ENCODE measurements at regions not wholly inside any gene's neighbourhood (a gene's known extent, or its start where the extent isn't known, plus 50 kb on each side); places are given as distances from the start of the nearest gene placed in this dataset.
"Not testable (repeated sequence)": the region's sequence is repeated elsewhere in the genome, so short reads cannot be mapped to it uniquely, and the experiment has no call there.

- DNase-seq: no peak
Observed at GRCh38 chr13:105758918-105759860, 776.3 kb downstream of the EFNB2 start.

GRCh38 chr13:105740739-105741138 is 794.7 kb downstream of the EFNB2 start:
- no peak for DNase-seq

GRCh38 chr13:105737688-105738087 is 797.8 kb downstream of the EFNB2 start:
- DNase-seq: no peak

GRCh38 chr13:105735281-105735680 is 800.2 kb downstream of the EFNB2 start:
- DNase-seq: no peak

- DNase-seq: no peak
Observed at GRCh38 chr13:105732806-105733529, 802.5 kb downstream of the EFNB2 start.

- DNase-seq: no peak
Observed at GRCh38 chr13:105725887-105726286, 809.6 kb downstream of the EFNB2 start.

- no peak for DNase-seq
Observed at GRCh38 chr13:105721016-105721415, 814.4 kb downstream of the EFNB2 start.

GRCh38 chr13:105719859-105720258 is 815.6 kb downstream of the EFNB2 start:
- DNase-seq: no peak

- no peak for DNase-seq
Observed at GRCh38 chr13:105709181-105709580, 826.3 kb downstream of the EFNB2 start.

GRCh38 chr13:105703843-105704242 is 831.6 kb downstream of the EFNB2 start:
- DNase-seq: no peak

- DNase-seq: no peak
Observed at GRCh38 chr13:105702441-105702840, 833.0 kb downstream of the EFNB2 start.

GRCh38 chr13:105692769-105693168 is 842.7 kb downstream of the EFNB2 start:
- DNase-seq: no peak

- no peak for DNase-seq
Observed at GRCh38 chr13:105684216-105684615, 851.2 kb downstream of the EFNB2 start.

- DNase-seq: no peak
Observed at GRCh38 chr13:105679838-105680237, 855.6 kb downstream of the EFNB2 start.

- DNase-seq: no peak
Observed at GRCh38 chr13:105678072-105678471, 857.4 kb downstream of the EFNB2 start.

GRCh38 chr13:105672881-105673280 is 862.6 kb downstream of the EFNB2 start:
- DNase-seq: no peak

- not testable (repeated sequence) for DNase-seq
Observed at GRCh38 chr13:105671131-105671530, 864.3 kb downstream of the EFNB2 start.

- no peak for DNase-seq
Observed at GRCh38 chr13:105670179-105670990, 865.1 kb downstream of the EFNB2 start.

GRCh38 chr13:105665284-105665683 is 870.2 kb downstream of the EFNB2 start:
- DNase-seq: no peak

- DNase-seq: no peak
Observed at GRCh38 chr13:105663182-105663581, 872.3 kb downstream of the EFNB2 start.

GRCh38 chr13:105660561-105660960 is 874.9 kb downstream of the EFNB2 start:
- no peak for DNase-seq

GRCh38 chr13:105658431-105658830 is 877.0 kb downstream of the EFNB2 start:
- DNase-seq: no peak

- DNase-seq: no peak
Observed at GRCh38 chr13:105655046-105655445, 880.4 kb downstream of the EFNB2 start.

All from NCI-H187 treated with DMSO at 0.1 percent for 48 hours (cell line).